H9 (cell line): ENCODE measurements at regions not wholly inside any gene's neighbourhood (a gene's known extent, or its start where the extent isn't known, plus 50 kb on each side); places are given as distances from the start of the nearest gene placed in this dataset.

Experiments
- DNase-seq: peaks from one replicate; pipeline ENCODE4 v3.0.0-alpha.2; 2017
- H2AFZ ChIP-seq: one replicate; pipeline ENCODE4 v1.6.1; 2013; ENCODE audit warnings: mild to moderate bottlenecking, low read length, control low read depth, moderate library complexity
- H2AK5ac ChIP-seq: 2 replicates; pipeline ENCODE4 v1.6.1; 2013; ENCODE audit warnings: low read length, control low read depth, mixed read lengths; ENCODE audit not compliant: insufficient read length
- H2BK120ac ChIP-seq: one replicate; pipeline ENCODE4 v1.6.1; 2013; ENCODE audit warnings: low read depth, mild to moderate bottlenecking, low read length, control low read depth, inconsistent platforms; ENCODE audit not compliant: poor library complexity, severe bottlenecking
- H2BK12ac ChIP-seq: 2 replicates; pipeline ENCODE4 v1.6.1; 2013; ENCODE audit warnings: low read length, control low read depth, mixed read lengths, low read depth; ENCODE audit not compliant: insufficient read length
- H2BK15ac ChIP-seq: 2 replicates; pipeline ENCODE4 v1.6.1; 2013; ENCODE audit warnings: low read depth, low read length, control low read depth
- H2BK20ac ChIP-seq: one replicate; pipeline ENCODE4 v1.6.1; 2013; ENCODE audit warnings: low read depth, mild to moderate bottlenecking, low read length, control low read depth, inconsistent platforms; ENCODE audit not compliant: poor library complexity, severe bottlenecking
- H2BK5ac ChIP-seq: 2 replicates; pipeline ENCODE4 v1.6.1; 2013; ENCODE audit warnings: low read length, control low read depth, mixed read lengths; ENCODE audit not compliant: insufficient read length
- H3K14ac ChIP-seq: 2 replicates; pipeline ENCODE4 v1.6.1; 2013; ENCODE audit warnings: low read length, control low read depth; ENCODE audit not compliant: insufficient read depth
- H3K18ac ChIP-seq: 2 replicates; pipeline ENCODE4 v1.6.1; 2013; ENCODE audit warnings: low read depth, mild to moderate bottlenecking, mixed read lengths, low read length, control low read depth; ENCODE audit not compliant: insufficient read length
- H3K23ac ChIP-seq: 2 replicates; pipeline ENCODE4 v1.6.1; 2013; ENCODE audit warnings: low read length, control low read depth, mixed read lengths, low read depth; ENCODE audit not compliant: insufficient read length
- H3K23me2 ChIP-seq: 2 replicates; pipeline ENCODE4 v1.6.1; 2013; ENCODE audit warnings: low read depth, mild to moderate bottlenecking, mixed read lengths, low read length, control low read depth; ENCODE audit not compliant: insufficient read length, poor library complexity, severe bottlenecking
- H3K27ac ChIP-seq: 2 replicates; pipeline ENCODE4 v1.5.1; 2013; ENCODE audit warnings: low read length, control low read depth, mixed read lengths, low read depth; ENCODE audit not compliant: insufficient read length
- H3K27me3 ChIP-seq: 2 replicates; pipeline ENCODE4 v1.6.1; 2013; ENCODE audit warnings: low read length, control low read depth, inconsistent platforms; ENCODE audit not compliant: insufficient read depth
- H3K4ac ChIP-seq: 2 replicates; pipeline ENCODE4 v1.6.1; 2013; ENCODE audit warnings: low read depth, mild to moderate bottlenecking, control low read depth, inconsistent platforms, low read length, moderate library complexity
- H3K4me1 ChIP-seq: 2 replicates; pipeline ENCODE4 v1.6.1; 2013; ENCODE audit warnings: low read length, control low read depth, inconsistent platforms; ENCODE audit not compliant: insufficient read depth
- H3K4me2 ChIP-seq: 2 replicates; pipeline ENCODE4 v1.6.1; 2013; ENCODE audit warnings: low read length, control low read depth, mixed read lengths; ENCODE audit not compliant: insufficient read length, insufficient read depth
- H3K56ac ChIP-seq: 2 replicates; pipeline ENCODE4 v1.6.1; 2013; ENCODE audit warnings: low read depth, mild to moderate bottlenecking, mixed read lengths, low read length, control low read depth; ENCODE audit not compliant: insufficient read length
- H3K79me1 ChIP-seq: 2 replicates; pipeline ENCODE4 v1.6.1; 2013; ENCODE audit warnings: low read depth, mild to moderate bottlenecking, moderate library complexity, low read length, control low read depth, inconsistent platforms; ENCODE audit not compliant: insufficient read depth, poor library complexity, severe bottlenecking
- H3K79me2 ChIP-seq: 2 replicates; pipeline ENCODE4 v1.6.1; 2013; ENCODE audit warnings: low read length, control low read depth, inconsistent platforms; ENCODE audit not compliant: insufficient read depth
- H3K9ac ChIP-seq: 2 replicates; pipeline ENCODE4 v1.6.1; 2013; ENCODE audit warnings: low read length, control low read depth, mixed read lengths; ENCODE audit not compliant: insufficient read length; ENCODE audit errors: extremely low read depth
- H3K9me3 ChIP-seq: one replicate; pipeline ENCODE4 v1.6.1; 2013; ENCODE audit warnings: low read depth, low read length, inconsistent platforms; ENCODE audit not compliant: control insufficient read depth
- H3T11ph ChIP-seq: one replicate; pipeline ENCODE4 v1.6.1; 2013; ENCODE audit warnings: mild to moderate bottlenecking, low read length, control low read depth, inconsistent platforms
- H4K20me1 ChIP-seq: one replicate; pipeline ENCODE4 v1.6.1; 2013; ENCODE audit not compliant: control insufficient read depth, insufficient read length, insufficient read depth
- H4K5ac ChIP-seq: 2 replicates; pipeline ENCODE4 v1.6.1; 2013; ENCODE audit warnings: low read depth, mild to moderate bottlenecking, mixed read lengths, low read length, control low read depth; ENCODE audit not compliant: insufficient read length
- H4K8ac ChIP-seq: replicated peaks from 2 replicates; pipeline ENCODE4 v1.6.1; 2013; ENCODE audit warnings: low read length, control low read depth, mixed read lengths, low read depth; ENCODE audit not compliant: insufficient read length
- H4K91ac ChIP-seq: 2 replicates; pipeline ENCODE4 v1.6.1; 2013; ENCODE audit warnings: low read depth, mild to moderate bottlenecking, moderate library complexity, mixed read lengths, low read length, control low read depth; ENCODE audit not compliant: insufficient read length
- H3K27ac Mint-ChIP-seq, 3 experiments: 2 replicates in 2 of 3; 3 replicates in 1 of 3; pipeline ENCODE4 v1.8.0; 2020 to 2021; ENCODE audit warnings: mixed read lengths in 3 of 3, mild to moderate bottlenecking in 1 of 3, moderate library complexity in 1 of 3
- H3K27me3 Mint-ChIP-seq: 2 replicates; pipeline ENCODE4 v1.8.0; 2021; ENCODE audit warnings: low read depth, mild to moderate bottlenecking, moderate library complexity, mixed read lengths
- H3K36me3 Mint-ChIP-seq, 3 experiments: 2 replicates in 2 of 3; 3 replicates in 1 of 3; pipeline ENCODE4 v1.8.0; 2020 to 2021; ENCODE audit warnings: low read depth in 3 of 3, mixed read lengths in 3 of 3; ENCODE audit not compliant: insufficient read depth in 1 of 3
- H3K4me1 Mint-ChIP-seq, 2 experiments: 2 replicates each; pipeline ENCODE4 v1.8.0; 2020; ENCODE audit warnings: mixed read lengths in 2 of 2
- H3K4me3 Mint-ChIP-seq, 2 experiments: 2 replicates in 1 of 2; 3 replicates in 1 of 2; pipeline ENCODE4 v1.8.0; 2020 to 2021; ENCODE audit warnings: mild to moderate bottlenecking in 2 of 2, mixed read lengths in 2 of 2, moderate library complexity in 1 of 2
- H3K9me3 Mint-ChIP-seq, 2 experiments: 2 replicates in 1 of 2; 3 replicates in 1 of 2; pipeline ENCODE4 v1.8.0; 2020; ENCODE audit warnings: mild to moderate bottlenecking in 2 of 2, mixed read lengths in 2 of 2, moderate library complexity in 1 of 2
- WGBS: extraction: QIAGEN DNeasy Blood & Tissue Kit; methylation state at CpG from one replicate; pipeline ENCODE4 v1.1.7; 2013; ENCODE audit warnings: missing lambda C conversion rate, low lambda C conversion rate, mixed read lengths; ENCODE audit not compliant: insufficient read length; ENCODE audit errors: extremely low coverage; 5-methylcytosine and 5-hydroxymethylcytosine counted together
- TF ChIP-seq, protein P1 (sequence below): fragments of 200-600 bp; sonication (generic); conservative IDR thresholded peaks from 3 replicates; pipeline ENCODE4 v1.8.0; 2021; ENCODE audit warnings: antibody characterized with exemption, mild to moderate bottlenecking

DNA sequence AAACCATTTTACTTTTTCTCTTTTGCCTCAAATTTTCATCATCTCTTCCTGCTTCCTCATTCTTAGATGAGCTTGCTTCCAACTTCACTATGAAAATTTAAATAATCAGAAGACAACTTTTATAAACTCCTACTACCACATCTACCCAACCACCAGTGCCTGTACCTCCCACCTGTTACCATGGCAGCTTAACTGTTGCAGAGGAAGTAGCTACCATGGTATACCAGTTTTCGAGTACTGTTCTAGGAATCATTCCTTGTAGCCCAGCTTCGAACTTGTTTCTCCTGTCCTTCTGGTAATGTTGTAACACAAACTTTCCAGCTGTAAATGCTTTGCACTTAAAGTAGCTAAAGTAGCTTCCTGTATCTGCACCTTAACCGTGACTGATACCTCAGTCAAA lies 266.8 kb upstream of the NREP start:
- no peaks in the 10 kb centered on the region for H3K9me3 ChIP-seq
- no CpG with 5 or more reads among the region's 3 CpGs for WGBS
- H3K9ac ChIP-seq: no peak overlapping the region
- no peaks in the 10 kb centered on the region for H3K79me2 ChIP-seq
- no peak overlapping the region for H2AFZ ChIP-seq
- H3K27me3 Mint-ChIP-seq: no peaks in the 10 kb centered on the region
- H3K18ac ChIP-seq: no peak overlapping the region
- H2BK20ac ChIP-seq: no peak overlapping the region
- H4K5ac ChIP-seq: no peak overlapping the region
- no peak overlapping the region for H2BK5ac ChIP-seq
- no peaks in the 10 kb centered on the region for H3K36me3 Mint-ChIP-seq
- no peaks in the 10 kb centered on the region for H4K20me1 ChIP-seq
- no peak overlapping the region for H2BK12ac ChIP-seq
- no peak overlapping the region for H4K91ac ChIP-seq
- no peaks in the 10 kb centered on the region for H3K4me1 ChIP-seq
- no peaks in the 10 kb centered on the region for H3K9me3 Mint-ChIP-seq
- no peak for DNase-seq
- H4K8ac ChIP-seq: no peak overlapping the region
- no peaks in the 10 kb centered on the region for H3K79me1 ChIP-seq
- H3K4me3 Mint-ChIP-seq: no peak overlapping the region
- TF ChIP-seq, protein P1, sequence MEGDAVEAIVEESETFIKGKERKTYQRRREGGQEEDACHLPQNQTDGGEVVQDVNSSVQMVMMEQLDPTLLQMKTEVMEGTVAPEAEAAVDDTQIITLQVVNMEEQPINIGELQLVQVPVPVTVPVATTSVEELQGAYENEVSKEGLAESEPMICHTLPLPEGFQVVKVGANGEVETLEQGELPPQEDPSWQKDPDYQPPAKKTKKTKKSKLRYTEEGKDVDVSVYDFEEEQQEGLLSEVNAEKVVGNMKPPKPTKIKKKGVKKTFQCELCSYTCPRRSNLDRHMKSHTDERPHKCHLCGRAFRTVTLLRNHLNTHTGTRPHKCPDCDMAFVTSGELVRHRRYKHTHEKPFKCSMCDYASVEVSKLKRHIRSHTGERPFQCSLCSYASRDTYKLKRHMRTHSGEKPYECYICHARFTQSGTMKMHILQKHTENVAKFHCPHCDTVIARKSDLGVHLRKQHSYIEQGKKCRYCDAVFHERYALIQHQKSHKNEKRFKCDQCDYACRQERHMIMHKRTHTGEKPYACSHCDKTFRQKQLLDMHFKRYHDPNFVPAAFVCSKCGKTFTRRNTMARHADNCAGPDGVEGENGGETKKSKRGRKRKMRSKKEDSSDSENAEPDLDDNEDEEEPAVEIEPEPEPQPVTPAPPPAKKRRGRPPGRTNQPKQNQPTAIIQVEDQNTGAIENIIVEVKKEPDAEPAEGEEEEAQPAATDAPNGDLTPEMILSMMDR: no peak
- H3K27ac Mint-ChIP-seq: no peak overlapping the region
- no peak overlapping the region for H2BK120ac ChIP-seq
- no peak overlapping the region for H3K4ac ChIP-seq
- H3K23ac ChIP-seq: no peak overlapping the region
- no peak overlapping the region for H3K56ac ChIP-seq
- H3K4me1 Mint-ChIP-seq: no peaks in the 10 kb centered on the region
- no peak overlapping the region for H2AK5ac ChIP-seq
- no peak overlapping the region for H3K27ac ChIP-seq
- H3K27me3 ChIP-seq: no peaks in the 10 kb centered on the region
- no peak overlapping the region for H3K14ac ChIP-seq
- no peak overlapping the region for H3T11ph ChIP-seq
- no peak overlapping the region for H3K4me2 ChIP-seq
- no peak overlapping the region for H2BK15ac ChIP-seq
- H3K23me2 ChIP-seq: no peaks in the 10 kb centered on the region
